GM19455 (cell line): ENCODE measurements at regions not wholly inside any gene's neighbourhood (a gene's known extent, or its start where the extent isn't known, plus 50 kb on each side); places are given as distances from the start of the nearest gene placed in this dataset.

Experiments used
- ATAC-seq: cut with Tn5 transposase; IDR thresholded peaks from one replicate; pipeline ENCODE4 v1.9.1; 2021; ENCODE audit not compliant: unreplicated experiment

DNA sequence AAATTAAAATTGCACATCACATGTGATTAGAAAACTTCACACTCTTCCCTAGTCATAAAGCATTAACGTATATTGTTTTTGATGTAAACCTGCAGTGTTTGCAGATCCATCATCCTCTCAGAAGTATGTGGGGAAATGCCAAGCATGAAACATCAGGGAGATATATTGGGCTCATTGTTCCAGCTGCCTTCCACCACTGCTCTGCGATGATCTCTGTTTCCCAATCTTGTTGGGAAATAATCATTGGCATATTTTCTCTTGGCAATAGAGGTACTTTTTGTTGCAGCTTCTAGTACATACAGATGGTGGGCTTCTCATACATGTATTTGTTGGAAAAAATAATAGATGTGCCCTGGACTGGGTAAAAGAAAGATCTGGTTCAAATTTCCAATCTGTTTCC, 466.3 kb upstream of the HS3ST1 start:
- ATAC-seq = no peak

DNA sequence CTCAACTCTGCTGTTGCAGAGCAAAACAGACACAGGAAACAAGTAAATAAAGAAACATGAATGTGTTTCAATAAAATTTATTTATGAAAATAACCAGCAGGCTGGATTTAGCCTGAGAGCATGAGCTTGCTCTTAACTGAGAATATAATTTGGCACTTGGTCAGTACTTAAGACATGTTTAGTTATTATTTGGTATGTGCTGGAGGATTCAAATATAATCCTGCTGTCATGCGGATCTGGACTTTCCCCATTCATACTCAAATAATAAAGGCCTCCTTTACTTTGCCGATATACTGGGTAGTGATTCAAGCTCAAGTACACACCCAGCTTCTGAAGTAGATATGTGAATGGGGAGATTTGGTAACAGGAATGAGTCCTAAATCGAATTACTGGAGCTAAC, 465.5 kb upstream of the HS3ST1 start:
- no peak for ATAC-seq

DNA sequence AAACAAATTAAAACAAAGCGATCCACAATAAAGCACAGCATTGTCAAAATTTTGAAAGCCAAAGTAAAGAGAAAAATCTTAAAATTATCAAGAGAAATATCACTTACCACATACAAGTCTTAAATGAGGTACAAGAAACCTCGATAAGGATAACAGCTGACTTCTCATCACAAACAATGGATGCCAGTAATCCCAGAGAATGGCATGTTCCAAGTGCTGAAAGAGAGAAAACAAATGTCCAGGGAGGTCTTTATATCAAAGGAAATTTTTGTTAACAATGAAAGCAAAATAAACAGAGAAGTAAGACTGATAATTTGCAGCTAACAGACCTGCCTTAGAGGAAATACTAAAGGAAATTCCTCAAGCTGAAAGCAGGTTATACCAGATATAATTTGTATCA, 460.4 kb upstream of the HS3ST1 start:
- ATAC-seq = no peak

DNA sequence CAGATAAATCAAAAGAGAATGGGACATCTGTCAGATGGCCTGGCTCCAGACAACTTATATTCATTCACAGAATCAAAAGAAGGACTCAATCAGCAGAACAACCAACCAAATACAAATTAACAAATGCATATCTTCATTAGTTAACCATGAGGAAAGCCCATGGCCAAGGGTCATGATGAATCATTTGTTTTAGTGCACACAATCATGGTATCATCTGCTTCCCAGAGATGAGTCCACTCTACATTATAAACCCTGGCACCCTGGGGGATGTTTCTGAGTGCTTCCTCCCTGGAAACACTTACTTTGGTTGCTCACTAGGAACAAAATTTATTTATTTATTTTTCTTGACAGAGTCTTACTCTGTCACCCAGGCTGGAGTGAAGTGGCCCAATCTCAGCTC, 453.3 kb upstream of the HS3ST1 start:
- ATAC-seq = no peak

DNA sequence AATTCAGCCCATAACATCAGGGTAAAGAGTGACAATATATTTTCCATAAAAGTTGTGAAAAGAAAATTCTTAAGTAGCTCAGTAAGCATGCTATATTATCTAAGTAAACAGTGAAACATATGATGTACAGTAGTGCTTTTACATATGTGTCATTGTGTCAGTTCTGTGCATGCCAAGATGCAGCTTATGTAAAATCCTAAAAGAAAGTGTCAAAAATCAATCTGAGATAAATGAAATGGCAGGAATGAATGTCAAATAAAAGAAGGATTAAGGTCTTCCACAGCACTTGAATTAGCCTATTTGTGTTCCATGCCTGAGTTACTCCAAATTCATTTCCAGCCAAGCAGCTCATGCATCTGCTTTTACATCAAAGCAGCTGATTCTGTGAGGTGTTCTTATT, 452.7 kb upstream of the HS3ST1 start:
- no peak for ATAC-seq

DNA sequence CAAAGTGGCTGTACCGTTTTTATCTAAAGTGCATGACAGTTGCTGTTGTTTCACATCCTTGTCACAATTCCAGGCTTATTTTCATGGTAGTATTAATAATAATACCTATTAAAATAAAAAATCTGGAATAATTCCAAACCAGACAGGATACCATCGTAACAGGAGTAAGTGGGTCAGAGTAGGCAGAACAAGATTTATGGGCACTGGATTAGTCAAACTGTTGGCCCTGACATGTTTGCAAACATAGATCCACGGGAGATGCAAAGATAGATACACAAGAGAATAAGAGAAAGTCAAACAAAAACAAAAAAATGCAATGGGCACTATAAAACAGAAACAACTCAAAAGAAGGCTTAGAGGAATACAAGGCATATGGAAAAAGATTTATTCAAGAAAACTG, 449.5 kb upstream of the HS3ST1 start:
- no peak for ATAC-seq

DNA sequence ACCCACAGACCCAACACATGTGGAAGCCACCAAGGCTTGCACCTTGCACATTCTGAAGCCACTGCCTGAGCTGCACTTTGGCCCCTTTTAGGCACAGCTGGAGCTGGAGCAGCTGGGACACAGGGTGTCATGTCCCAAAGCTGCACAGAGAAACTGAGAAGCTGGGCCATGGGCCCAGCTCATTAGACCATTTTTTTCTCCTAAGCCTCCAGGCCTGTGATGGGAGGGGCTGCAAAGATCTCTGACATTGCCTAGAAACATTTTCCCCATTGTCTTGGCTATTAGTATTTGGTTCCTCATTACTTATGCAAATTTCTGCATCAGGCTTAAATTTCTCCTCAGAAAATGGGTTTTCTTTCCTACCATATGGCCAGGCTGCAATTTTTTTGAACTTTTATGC, 447.4 kb upstream of the HS3ST1 start:
- no peak for ATAC-seq

DNA sequence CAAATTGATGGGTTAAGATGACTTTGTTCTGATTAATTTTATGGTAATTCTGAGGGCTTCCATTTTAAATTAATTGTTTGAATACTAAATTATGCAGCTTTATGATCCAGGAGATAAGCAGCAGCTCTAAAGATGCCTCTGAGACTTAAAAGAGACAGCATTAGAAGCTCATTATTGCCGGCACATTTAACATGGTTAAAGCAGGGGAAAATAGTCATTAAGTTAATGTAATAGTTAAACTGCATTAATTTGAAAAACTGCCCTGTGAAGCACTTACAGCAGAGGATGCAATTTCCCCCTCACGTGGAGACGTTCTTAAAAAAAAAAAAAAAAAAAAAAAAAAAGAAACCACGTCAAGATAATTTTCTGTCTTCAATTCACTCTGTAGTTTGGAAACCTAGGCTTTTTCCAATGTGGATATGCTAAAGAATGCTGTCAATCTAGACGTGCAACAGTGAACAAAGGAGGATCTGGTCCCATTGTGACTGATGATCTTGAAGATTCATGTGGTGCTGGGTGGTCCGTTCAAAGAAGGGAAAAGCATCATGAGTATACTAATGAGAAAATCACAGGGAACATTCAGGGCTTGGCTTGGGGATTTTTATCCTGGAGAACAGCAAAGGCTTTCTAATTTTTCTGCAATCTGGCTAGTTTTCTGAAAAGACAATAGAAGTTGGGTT, 440.6 kb upstream of the HS3ST1 start:
- ATAC-seq = no peak

DNA sequence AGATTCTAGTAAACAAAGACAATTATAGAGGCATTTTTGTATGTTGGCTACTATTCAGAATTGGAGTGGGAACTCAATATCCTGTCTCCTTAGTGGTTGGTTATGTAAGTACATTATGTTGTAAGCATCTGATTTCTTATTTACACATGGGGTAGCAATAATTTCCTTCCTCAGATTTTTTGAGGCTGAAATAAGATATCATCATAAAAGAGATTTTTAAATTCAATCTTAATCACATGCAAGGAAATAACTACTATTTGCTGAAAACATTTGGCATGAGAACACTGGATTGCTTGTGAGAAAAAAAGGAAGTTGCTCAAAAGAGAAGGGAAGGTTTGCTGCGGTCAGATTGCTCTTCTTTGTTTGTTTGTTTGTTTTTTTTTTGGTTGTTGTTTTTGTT, 437.7 kb upstream of the HS3ST1 start:
- no peak for ATAC-seq

DNA sequence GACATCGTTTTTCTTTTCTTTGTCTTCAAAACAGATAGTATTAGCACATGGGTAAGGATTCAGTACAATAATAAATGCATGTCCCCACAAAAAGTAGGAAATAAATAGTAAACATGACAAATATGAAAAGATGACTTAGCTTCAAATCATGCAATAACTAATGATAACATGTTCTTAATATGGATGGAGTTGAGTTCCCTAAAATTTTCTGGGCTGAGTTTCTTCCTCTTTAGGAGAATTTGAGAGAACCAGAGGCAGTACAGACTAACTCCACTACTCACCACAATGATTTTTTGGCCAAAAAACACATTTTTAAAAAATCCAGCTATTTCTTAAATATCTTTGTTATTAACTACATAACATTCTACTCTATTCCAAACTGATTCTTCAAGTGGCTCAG, 432.3 kb upstream of the HS3ST1 start:
- ATAC-seq = no peak

DNA sequence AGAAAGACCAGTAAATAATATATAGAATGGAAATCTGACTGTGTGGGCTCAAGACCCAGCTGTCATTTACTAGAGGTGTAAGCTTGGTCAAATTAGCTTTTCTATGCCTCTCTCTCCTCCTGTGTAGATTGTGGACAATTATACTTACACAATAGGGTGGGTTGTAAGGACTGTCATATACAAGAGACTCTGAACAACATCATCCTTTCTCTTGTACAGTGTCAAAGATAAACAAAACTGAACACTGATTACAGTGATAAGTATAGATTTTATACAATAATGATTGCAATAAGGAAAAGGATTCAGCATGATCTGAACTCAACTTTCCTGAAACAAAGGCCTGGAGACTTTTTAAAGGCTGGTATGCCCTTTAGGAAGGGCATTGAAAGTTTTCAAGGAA, 429.2 kb upstream of the HS3ST1 start:
- no peak for ATAC-seq

DNA sequence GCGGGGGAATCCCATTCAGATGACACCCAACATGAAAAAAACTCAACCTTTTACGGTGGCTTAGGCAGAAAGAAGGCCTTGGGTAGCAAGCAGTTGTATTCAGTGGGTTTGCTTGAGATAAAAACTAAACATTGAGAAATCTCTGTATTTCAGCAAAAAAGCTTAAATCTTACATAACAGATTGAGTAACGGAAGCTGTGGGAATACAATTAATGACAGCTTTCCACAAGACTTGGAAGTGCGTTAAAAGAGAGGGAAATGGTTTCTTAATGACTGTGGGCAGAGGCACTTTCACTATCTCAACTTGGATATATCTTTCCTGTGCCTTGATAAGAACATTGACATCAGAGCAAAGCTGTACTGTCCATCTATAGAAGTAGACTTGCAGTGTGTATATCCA, 418.5 kb upstream of the HS3ST1 start:
- no peak for ATAC-seq

DNA sequence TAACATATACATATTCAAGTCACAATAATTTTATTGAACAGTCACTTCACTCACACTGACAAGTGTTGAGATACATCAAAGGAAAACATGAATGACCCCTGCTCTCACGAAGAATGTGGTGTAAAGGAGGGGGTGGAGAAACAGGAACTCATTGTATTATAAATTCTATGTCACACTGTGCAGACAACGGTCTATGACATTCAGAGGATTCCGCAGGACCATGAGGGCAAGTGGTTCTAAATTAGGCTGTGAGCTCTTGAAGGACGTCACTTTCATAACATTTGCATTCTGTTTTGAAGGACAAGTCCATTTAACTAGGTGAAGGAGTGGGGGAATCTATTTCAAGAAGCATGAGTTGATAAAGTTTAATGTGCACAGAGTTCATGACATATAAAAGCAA, 415.2 kb upstream of the HS3ST1 start:
- ATAC-seq = no peak

DNA sequence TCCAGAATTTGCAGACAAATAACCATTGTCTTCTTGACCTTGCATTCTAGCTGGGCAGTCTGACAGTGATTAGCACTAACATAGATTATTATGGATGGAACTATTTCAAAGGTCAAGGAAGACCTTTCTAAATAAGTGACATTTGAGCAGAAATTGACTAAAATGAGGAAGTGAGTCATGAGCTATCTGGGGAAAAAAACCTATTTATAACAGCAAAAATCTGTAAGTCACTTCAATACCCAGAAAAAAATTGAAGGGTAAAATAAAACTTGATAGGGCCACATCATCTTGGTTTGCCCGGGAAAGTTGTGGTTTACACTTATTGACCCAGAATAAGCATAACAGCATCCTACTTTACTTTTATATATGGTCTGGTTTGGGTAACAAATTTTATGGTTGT, 414.6 kb upstream of the HS3ST1 start:
- no peak for ATAC-seq

DNA sequence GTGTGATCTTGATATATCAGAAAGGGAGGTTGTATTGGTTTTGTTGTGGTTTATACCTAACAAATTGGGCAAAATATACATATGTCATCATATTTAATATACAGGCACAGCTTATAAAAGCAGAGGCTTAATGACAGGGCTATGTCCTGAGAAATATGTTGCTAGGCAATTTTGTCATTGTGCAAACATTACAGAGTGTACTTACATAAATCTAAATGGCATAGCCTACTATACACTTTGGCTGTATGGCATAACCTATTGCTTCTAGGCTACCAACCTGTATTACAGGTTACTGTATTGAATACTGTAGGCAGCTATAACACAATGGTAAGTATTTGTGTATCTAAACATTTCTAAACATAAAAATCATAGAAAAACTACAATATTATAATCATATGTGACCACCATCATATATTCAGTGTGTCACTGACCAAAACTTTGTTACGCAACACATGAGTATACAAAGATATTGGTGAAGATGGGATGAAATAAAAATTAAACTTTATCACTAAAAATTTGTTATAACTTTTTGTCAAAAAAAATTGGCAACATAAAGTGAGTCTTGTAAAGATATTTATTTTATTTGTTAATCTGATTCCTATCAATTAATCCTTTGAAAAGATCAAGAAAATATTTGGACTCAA, 414.0 kb upstream of the HS3ST1 start:
- no peak for ATAC-seq

DNA sequence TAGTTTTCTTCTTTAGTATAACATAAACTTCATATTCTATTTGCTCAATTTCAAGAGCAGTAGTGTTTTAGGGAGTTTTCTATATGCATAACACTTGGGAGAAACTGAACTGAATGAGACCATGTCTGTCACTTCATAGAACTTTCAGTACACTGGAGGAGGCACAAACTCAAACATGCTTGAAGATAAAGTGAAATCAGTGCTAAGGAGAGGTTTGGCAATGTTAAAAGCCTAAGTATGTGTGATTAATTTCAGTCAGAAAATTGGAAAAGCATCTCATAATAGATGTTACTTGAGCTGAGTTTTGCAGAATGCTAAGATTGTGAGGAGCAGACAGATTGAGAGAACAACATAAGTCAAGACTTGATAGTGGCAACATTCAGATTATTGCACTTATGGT, 411.2 kb upstream of the HS3ST1 start:
- ATAC-seq = no peak

DNA sequence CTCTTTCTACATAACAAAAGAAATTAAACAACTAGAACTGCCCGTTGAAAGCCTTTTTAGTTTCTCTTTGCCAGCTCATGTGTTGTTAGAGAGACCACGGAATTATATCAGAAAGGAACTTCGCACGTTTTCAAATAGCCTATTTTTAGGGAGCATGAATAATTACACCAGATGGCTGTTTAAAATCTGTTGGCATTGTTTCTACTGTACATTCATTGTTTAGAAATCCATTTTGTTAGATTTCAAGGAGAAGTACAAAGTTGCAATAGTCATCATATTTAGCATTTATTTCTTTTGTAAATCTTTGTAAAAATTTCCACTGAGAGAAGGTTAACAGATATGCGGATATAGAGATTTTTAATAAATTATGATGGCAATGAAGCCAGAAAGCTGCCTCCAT, 403.0 kb upstream of the HS3ST1 start:
- no peak for ATAC-seq

DNA sequence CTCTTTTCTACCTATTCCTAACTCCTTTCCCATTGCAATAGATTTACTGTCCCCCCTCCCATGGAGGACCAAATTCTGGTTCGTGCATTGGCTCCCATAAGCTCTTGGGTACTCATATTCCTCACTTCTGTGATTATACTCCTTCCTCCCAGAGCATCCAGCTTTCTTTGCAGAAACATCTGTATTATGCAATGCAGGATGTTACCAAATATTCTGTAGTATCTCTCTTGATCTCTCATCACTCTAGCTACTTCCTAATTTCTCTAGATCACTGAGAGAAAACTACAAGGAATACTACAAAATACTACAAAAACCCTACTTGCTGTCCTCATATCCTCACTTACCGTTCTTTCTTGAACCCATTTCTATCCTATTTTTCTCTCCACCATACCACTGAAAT, 395.9 kb upstream of the HS3ST1 start:
- ATAC-seq = no peak

DNA sequence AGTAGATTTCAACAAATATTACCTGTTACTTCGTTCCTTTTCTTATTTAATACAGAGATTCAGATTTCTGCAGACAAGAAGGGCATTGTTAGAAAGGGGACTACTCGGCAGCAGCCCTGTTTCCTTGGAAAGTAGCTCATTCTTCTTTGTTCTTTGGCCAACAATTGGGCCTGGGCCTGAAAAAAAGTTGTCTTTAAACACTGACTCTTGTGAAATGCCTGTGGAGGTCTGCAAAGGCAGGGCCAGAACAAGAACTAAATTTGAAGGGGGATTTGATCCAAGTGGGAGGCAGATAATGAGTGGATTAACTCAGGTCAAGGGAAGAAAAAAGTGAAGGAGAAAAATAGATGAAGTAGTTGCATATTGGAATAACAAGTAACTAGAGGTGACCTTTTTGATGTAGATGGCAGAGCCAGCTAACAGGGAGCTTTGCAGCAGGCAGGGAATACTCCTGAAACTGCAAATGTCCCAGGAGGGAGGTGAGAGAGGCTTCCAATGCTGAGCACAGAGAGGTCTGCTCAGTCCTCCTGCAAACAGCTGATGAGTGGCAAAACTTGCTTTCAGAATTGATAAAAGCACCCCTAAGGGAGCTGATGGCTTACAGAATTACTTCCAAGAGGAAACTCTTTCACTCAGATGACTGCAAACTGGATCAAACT, 393.2 kb upstream of the HS3ST1 start:
- ATAC-seq = no peak

DNA sequence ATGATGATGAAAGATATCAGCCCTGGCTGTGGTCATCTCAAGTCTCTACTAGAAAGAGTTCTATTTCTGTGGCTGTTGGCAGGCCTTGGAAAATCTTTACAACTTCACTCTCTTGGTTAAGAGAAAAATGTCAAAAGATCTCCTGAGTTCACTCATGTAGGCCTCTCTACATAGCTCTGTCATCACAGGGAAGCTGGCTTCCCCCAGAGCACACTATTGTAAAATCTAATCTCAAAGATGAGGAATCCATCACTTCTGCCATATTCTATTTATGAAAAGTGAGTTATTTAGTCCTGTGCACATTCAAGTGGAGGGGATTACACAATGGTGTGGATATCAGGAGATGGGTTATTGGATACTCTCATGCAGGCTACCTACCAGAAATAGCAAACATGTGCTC, 388.4 kb upstream of the HS3ST1 start:
- no peak for ATAC-seq

DNA sequence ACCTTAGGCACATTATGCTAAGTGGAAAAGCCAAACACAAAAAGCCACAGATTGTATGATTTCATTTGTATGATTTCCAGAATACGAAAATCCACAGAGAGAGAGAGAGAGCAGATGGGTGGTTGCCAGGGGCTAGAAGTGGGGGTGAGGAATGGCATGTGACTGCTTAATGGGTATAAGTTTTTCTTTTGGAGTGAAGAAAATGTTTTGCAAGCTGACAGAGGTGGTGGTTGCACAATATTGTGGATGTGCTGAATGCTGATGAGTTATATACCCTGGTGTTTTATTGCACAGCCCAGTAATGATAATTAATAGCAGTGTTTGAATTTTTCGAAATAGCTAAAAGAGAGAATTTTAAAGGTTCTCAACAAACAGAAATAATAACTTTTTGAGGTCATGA, 386.1 kb upstream of the HS3ST1 start:
- ATAC-seq = no peak

DNA sequence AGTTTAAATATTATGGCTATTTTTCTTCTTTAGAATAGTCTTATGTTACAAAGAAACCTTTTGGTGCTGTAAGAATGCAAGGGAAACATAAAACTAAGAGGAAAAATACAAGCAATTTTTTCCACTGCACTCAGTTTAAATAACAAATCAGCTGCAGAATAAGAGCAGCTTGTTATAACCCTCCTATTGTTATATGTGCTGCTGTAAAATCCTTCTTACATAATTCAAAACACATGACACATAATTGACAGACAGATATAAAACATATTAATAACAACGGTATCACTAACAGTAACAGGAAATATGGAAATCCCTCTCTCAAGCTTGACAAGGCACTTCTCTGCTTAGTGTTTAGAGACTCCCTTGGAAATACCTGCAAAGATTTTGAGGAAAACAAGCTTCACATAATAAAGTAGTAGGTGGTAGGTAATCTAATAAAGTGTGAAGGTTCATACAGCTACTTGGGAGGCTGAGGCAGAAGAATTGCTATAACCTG, 385.3 kb upstream of the HS3ST1 start:
- ATAC-seq = no peak
